A549 (cell line): ENCODE measurements at regions not wholly inside any gene's neighbourhood (a gene's known extent, or its start where the extent isn't known, plus 50 kb on each side); places are given as distances from the start of the nearest gene placed in this dataset.

Source experiments
- GATA3 ChIP-seq: IDR thresholded peaks from 2 replicates; pipeline ENCODE4 v1.6.1; 2012; ENCODE audit warnings: borderline replicate concordance
- NFE2L2 ChIP-seq: fragments of 150-350 bp; conservative IDR thresholded peaks from 2 replicates; pipeline ENCODE4 v1.6.1; 2014; ENCODE audit warnings: low read length
- NR3C1 ChIP-seq: fragments of >200 bp; sonication (Bioruptor Twin); formaldehyde crosslinking; IDR thresholded peaks from 3 replicates; pipeline ENCODE4 v1.6.1; 2017
- POLR2A ChIP-seq: IDR thresholded peaks from 2 replicates; pipeline ENCODE4 v1.6.1; 2012; ENCODE audit warnings: mild to moderate bottlenecking, low read length
- RAD21 ChIP-seq, 2 experiments: fragments of >200 bp in 1 of 2; sonication (Bioruptor Twin) in 1 of 2; formaldehyde crosslinking in 1 of 2; IDR thresholded peaks in 1 of 2; conservative IDR thresholded peaks in 1 of 2; 2 replicates in 1 of 2; 3 replicates in 1 of 2; pipeline ENCODE4 v1.6.1; 2012 to 2018; ENCODE audit warnings: inconsistent platforms in 1 of 2
- ZSCAN20 ChIP-seq: fragments of 250-450 bp; sonication (Bioruptor Pico); IDR thresholded peaks from 2 replicates; pipeline ENCODE4 v1.8.0; 2022; ENCODE audit warnings: mild to moderate bottlenecking, moderate library complexity
- TF ChIP-seq, protein P1 (sequence below): fragments of >200 bp; sonication (Bioruptor Twin); formaldehyde crosslinking; IDR thresholded peaks from 3 replicates; pipeline ENCODE4 v1.5.1; 2016
- TF ChIP-seq, protein P2 (sequence below): fragments of >200 bp; sonication (Bioruptor Twin); formaldehyde crosslinking; IDR thresholded peaks from 3 replicates; pipeline ENCODE4 v1.6.1; 2016
- TF ChIP-seq, protein P3 (sequence below): fragments of 200-600 bp; sonication (generic); IDR thresholded peaks from 2 replicates; pipeline ENCODE4 v1.6.1; 2016; ENCODE audit warnings: antibody characterized with exemption, mild to moderate bottlenecking, moderate library complexity

DNA sequence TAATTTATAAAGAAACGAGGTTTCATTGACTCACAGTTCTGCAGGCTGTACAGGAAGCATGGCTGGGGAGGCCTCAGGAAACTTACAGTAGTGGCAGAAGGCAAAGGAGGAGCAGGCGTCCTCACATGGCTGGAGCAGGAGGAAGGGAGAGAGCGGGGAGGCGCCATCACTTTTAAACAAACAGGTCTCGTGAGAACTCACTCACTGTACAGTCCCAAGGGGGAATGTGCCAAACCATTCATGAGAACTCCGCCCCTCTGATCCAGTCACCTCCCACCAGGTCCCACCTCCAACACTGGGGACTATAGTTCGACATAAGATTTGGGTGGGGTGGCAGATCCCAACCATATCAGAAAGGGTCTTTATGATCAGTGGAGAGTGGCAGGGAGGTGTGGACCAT lies 392.4 kb upstream of the TNRC6C start:
- TF ChIP-seq RAD21 (conservative IDR thresholded peaks at IDR 0.05 in 1 of 2, IDR thresholded peaks at IDR 0.05 in 1 of 2) (no peak), NR3C1 (no peak), ZSCAN20 (no peak), GATA3 (no peak), POLR2A (no peak), NFE2L2 (no peak)
- TF ChIP-seq, protein P1, sequence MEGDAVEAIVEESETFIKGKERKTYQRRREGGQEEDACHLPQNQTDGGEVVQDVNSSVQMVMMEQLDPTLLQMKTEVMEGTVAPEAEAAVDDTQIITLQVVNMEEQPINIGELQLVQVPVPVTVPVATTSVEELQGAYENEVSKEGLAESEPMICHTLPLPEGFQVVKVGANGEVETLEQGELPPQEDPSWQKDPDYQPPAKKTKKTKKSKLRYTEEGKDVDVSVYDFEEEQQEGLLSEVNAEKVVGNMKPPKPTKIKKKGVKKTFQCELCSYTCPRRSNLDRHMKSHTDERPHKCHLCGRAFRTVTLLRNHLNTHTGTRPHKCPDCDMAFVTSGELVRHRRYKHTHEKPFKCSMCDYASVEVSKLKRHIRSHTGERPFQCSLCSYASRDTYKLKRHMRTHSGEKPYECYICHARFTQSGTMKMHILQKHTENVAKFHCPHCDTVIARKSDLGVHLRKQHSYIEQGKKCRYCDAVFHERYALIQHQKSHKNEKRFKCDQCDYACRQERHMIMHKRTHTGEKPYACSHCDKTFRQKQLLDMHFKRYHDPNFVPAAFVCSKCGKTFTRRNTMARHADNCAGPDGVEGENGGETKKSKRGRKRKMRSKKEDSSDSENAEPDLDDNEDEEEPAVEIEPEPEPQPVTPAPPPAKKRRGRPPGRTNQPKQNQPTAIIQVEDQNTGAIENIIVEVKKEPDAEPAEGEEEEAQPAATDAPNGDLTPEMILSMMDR, result no peak
- TF ChIP-seq, protein P2, sequence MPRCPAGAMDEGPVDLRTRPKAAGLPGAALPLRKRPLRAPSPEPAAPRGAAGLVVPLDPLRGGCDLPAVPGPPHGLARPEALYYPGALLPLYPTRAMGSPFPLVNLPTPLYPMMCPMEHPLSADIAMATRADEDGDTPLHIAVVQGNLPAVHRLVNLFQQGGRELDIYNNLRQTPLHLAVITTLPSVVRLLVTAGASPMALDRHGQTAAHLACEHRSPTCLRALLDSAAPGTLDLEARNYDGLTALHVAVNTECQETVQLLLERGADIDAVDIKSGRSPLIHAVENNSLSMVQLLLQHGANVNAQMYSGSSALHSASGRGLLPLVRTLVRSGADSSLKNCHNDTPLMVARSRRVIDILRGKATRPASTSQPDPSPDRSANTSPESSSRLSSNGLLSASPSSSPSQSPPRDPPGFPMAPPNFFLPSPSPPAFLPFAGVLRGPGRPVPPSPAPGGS, result no peak
- TF ChIP-seq, protein P3, sequence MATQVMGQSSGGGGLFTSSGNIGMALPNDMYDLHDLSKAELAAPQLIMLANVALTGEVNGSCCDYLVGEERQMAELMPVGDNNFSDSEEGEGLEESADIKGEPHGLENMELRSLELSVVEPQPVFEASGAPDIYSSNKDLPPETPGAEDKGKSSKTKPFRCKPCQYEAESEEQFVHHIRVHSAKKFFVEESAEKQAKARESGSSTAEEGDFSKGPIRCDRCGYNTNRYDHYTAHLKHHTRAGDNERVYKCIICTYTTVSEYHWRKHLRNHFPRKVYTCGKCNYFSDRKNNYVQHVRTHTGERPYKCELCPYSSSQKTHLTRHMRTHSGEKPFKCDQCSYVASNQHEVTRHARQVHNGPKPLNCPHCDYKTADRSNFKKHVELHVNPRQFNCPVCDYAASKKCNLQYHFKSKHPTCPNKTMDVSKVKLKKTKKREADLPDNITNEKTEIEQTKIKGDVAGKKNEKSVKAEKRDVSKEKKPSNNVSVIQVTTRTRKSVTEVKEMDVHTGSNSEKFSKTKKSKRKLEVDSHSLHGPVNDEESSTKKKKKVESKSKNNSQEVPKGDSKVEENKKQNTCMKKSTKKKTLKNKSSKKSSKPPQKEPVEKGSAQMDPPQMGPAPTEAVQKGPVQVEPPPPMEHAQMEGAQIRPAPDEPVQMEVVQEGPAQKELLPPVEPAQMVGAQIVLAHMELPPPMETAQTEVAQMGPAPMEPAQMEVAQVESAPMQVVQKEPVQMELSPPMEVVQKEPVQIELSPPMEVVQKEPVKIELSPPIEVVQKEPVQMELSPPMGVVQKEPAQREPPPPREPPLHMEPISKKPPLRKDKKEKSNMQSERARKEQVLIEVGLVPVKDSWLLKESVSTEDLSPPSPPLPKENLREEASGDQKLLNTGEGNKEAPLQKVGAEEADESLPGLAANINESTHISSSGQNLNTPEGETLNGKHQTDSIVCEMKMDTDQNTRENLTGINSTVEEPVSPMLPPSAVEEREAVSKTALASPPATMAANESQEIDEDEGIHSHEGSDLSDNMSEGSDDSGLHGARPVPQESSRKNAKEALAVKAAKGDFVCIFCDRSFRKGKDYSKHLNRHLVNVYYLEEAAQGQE, result no peak
